ENCODE measurements at regions not wholly inside any gene's neighbourhood (a gene's known extent, or its start where the extent isn't known, plus 50 kb on each side); places are given as distances from the start of the nearest gene placed in this dataset.
A peak's percentile ranks its signal among the peaks of the same experiment; 100 is the strongest.

GRCh38 chrX:33385546-33385945, 174.2 kb upstream of the DMD start:
- no peaks in the 10 kb centered on the region for H3K4me1 ChIP-seq (ENCODE audit: control insufficient read depth, extremely low read depth, insufficient read depth, low read length)
- peak in 1 of 2 donors; percentile 22 for DNase-seq (ENCODE audit: low read depth in 2 of 2)
- H3K27ac ChIP-seq (ENCODE audit: insufficient read depth, low read length), result no peak overlapping the region
- no peak overlapping the region for H3K4me2 ChIP-seq (ENCODE audit: extremely low read depth, insufficient read depth, low read length)
- H3K9me3 ChIP-seq (ENCODE audit: control insufficient read depth, insufficient read depth, low read depth, low read length), result no peaks in the 10 kb centered on the region
- no peaks in the 10 kb centered on the region for H3K27me3 ChIP-seq (ENCODE audit: control insufficient read depth, insufficient read depth, low read length)
- no peak overlapping the region for H2AFZ ChIP-seq (ENCODE audit: low read length)
- TF ChIP-seq EZH2 (IDR thresholded peaks at IDR 0.05; ENCODE audit: low read length, missing control alignments) (no peak), CTCF (conservative IDR thresholded peaks at IDR 0.05 in 1 of 2, IDR thresholded peaks at IDR 0.05 in 1 of 2; ENCODE audit: low read depth in 1 of 2, low read length in 2 of 2) (no peak)
- no peaks in the 10 kb centered on the region for H3K36me3 ChIP-seq (ENCODE audit: control insufficient read depth, insufficient read depth, low read length)
- H3K4me3 ChIP-seq (replicated peaks in 1 of 4; ENCODE audit: control extremely low read depth in 1 of 4, insufficient read depth in 1 of 4, low read depth in 3 of 4, low read length in 4 of 4), result no peak overlapping the region
- no peaks in the 10 kb centered on the region for H3K79me2 ChIP-seq (ENCODE audit: control insufficient read depth, insufficient read depth, low read length)
- H3K9ac ChIP-seq (ENCODE audit: insufficient read depth, low read length), result no peak overlapping the region
- no peaks in the 10 kb centered on the region for H4K20me1 ChIP-seq (ENCODE audit: control insufficient read depth, extremely low read depth, insufficient read depth, low read length)

GRCh38 chrX:33379839-33380238, 168.5 kb upstream of the DMD start:
- H3K9ac ChIP-seq (ENCODE audit: insufficient read depth, low read length), result no peak overlapping the region
- no peak overlapping the region for H3K4me2 ChIP-seq (ENCODE audit: extremely low read depth, insufficient read depth, low read length)
- H3K4me3 ChIP-seq (replicated peaks in 1 of 4; ENCODE audit: control extremely low read depth in 1 of 4, insufficient read depth in 1 of 4, low read depth in 3 of 4, low read length in 4 of 4), result no peak overlapping the region
- H3K36me3 ChIP-seq (ENCODE audit: control insufficient read depth, insufficient read depth, low read length), result no peaks in the 10 kb centered on the region
- no peaks in the 10 kb centered on the region for H3K9me3 ChIP-seq (ENCODE audit: control insufficient read depth, insufficient read depth, low read depth, low read length)
- peak in 1 of 2 donors; percentile 37 for DNase-seq (ENCODE audit: low read depth in 2 of 2)
- TF ChIP-seq CTCF (conservative IDR thresholded peaks at IDR 0.05 in 1 of 2, IDR thresholded peaks at IDR 0.05 in 1 of 2; ENCODE audit: low read depth in 1 of 2, low read length in 2 of 2) (no peak), EZH2 (IDR thresholded peaks at IDR 0.05; ENCODE audit: low read length, missing control alignments) (no peak)
- H3K27me3 ChIP-seq (ENCODE audit: control insufficient read depth, insufficient read depth, low read length), result no peaks in the 10 kb centered on the region
- no peaks in the 10 kb centered on the region for H4K20me1 ChIP-seq (ENCODE audit: control insufficient read depth, extremely low read depth, insufficient read depth, low read length)
- H2AFZ ChIP-seq (ENCODE audit: low read length), result no peak overlapping the region
- H3K4me1 ChIP-seq (ENCODE audit: control insufficient read depth, extremely low read depth, insufficient read depth, low read length), result no peaks in the 10 kb centered on the region
- H3K79me2 ChIP-seq (ENCODE audit: control insufficient read depth, insufficient read depth, low read length), result no peaks in the 10 kb centered on the region
- no peak overlapping the region for H3K27ac ChIP-seq (ENCODE audit: insufficient read depth, low read length)

GRCh38 chrX:33357606-33358005, 146.3 kb upstream of the DMD start:
- no peak overlapping the region for H2AFZ ChIP-seq (ENCODE audit: low read length)
- H3K27ac ChIP-seq (ENCODE audit: insufficient read depth, low read length), result no peak overlapping the region
- DNase-seq (ENCODE audit: low read depth in 2 of 2), result no peak
- no peak overlapping the region for H3K4me3 ChIP-seq (replicated peaks in 1 of 4; ENCODE audit: control extremely low read depth in 1 of 4, insufficient read depth in 1 of 4, low read depth in 3 of 4, low read length in 4 of 4)
- H3K4me2 ChIP-seq (ENCODE audit: extremely low read depth, insufficient read depth, low read length), result no peak overlapping the region
- H4K20me1 ChIP-seq (ENCODE audit: control insufficient read depth, extremely low read depth, insufficient read depth, low read length), result no peaks in the 10 kb centered on the region
- H3K27me3 ChIP-seq (ENCODE audit: control insufficient read depth, insufficient read depth, low read length), result no peaks in the 10 kb centered on the region
- no peaks in the 10 kb centered on the region for H3K4me1 ChIP-seq (ENCODE audit: control insufficient read depth, extremely low read depth, insufficient read depth, low read length)
- TF ChIP-seq CTCF (conservative IDR thresholded peaks at IDR 0.05 in 1 of 2, IDR thresholded peaks at IDR 0.05 in 1 of 2; ENCODE audit: low read depth in 1 of 2, low read length in 2 of 2) (no peak), EZH2 (IDR thresholded peaks at IDR 0.05; ENCODE audit: low read length, missing control alignments) (no peak)
- no peaks in the 10 kb centered on the region for H3K79me2 ChIP-seq (ENCODE audit: control insufficient read depth, insufficient read depth, low read length)
- no peaks in the 10 kb centered on the region for H3K9me3 ChIP-seq (ENCODE audit: control insufficient read depth, insufficient read depth, low read depth, low read length)
- H3K9ac ChIP-seq (ENCODE audit: insufficient read depth, low read length), result no peak overlapping the region
- no peaks in the 10 kb centered on the region for H3K36me3 ChIP-seq (ENCODE audit: control insufficient read depth, insufficient read depth, low read length)
